HuH-7.5 (cell line): ENCODE measurements at regions not wholly inside any gene's neighbourhood (a gene's known extent, or its start where the extent isn't known, plus 50 kb on each side); places are given as distances from the start of the nearest gene placed in this dataset.

ENCODE experiments used
- DNase-seq: peaks from one replicate; pipeline ENCODE4 v3.0.0; 2011; ENCODE audit warnings: low spot score

DNA sequence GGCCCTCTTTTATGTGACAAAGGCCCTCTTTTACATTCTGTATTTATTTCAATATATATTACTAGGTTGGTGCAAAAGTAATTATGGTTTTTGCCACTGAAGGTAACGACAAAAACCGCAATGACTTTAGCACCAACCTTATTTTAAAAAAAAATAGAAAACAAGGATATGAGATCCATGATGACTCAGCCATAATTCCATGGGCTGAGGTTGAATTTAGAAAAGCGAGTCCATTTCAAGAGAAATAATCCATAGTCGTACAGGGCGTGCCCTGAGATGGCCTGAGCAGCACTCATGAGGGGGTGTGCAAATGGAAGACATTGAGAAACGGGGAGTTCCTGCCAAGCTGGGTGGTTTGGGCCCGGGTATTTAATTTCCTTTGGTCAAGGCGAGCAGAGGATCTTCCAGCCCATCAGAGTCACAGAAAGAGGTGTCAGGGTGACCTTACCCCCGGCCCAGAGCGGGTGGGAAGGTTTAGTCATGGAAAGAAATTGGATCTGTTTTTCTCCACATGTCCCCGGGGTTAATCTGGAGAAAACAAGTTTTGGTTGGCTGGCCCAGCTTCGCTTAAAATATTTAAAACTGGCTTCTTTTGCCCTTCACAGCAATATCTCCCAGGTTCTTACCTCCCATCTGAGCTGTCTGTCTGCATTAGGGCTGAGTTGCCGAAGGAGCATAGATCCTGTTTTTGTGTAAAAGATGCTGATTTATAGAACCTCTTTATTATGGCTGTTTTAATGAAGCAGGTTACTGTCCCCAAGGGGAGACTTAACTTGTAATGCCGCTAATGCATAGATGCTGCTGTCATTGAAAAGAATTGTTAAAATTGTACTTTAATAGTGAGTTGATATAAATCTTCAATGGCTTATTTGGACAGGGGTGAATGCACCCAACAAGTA is 255.6 kb downstream of the PREX1 start:
- no peak for DNase-seq

DNA sequence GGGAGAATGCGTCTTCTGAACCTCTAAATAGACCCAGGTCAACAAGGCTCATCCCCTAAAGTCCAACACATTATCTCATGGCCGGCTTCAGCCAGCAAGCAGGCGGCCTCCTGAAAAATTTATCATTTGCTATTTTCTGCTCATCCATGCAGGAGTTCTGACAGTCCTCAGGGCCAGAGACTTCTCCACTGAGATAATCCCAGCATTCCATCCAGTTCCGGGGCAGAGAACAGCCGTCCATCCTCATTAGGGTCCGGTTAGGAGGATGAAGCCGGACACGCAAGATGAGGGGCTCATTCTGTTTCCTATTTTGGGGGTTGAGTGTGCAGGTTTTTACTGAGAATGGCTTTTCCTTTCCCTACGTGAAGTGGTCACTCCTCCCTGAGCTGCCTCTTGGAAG is 258.1 kb downstream of the PREX1 start:
- no peak for DNase-seq

DNA sequence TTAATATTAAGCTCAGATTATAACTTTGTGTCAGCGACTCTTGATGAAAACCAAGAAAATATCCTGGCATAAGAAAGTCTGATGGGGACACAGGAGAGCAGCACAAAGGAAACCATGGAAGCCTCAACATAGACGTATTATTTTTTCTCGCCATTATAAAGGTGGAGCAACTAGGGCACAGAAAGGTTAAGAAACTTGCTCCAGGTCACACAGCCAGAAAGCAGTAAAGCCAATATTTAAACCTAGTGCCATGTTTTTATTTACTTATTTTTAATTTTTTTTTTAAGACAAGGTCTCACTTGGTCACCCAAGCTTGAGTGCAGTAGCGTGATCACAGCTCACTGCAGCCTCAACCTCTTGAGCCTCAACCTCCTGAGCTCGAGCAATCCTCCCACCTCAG is 259.3 kb downstream of the PREX1 start:
- DNase-seq: no peak

DNA sequence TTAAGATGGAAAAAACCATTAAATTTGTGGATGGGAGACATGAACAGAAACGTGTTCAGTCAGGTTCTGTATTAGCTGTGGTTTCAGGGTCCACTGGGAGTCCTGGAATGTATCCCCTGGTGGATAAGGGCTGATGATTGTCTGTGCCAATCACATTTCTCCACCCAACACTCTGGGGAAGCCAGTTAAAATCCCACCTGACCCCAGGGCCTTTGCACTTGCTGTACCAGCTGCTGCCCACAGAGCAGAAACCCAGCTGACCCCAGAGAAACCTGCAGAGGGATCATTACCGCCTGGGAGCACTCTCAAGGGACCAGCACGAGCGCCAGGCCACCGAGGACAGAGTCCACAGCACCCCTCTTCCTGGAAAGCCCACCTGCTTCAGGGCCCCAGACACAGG is 260.7 kb downstream of the PREX1 start:
- DNase-seq: no peak

DNA sequence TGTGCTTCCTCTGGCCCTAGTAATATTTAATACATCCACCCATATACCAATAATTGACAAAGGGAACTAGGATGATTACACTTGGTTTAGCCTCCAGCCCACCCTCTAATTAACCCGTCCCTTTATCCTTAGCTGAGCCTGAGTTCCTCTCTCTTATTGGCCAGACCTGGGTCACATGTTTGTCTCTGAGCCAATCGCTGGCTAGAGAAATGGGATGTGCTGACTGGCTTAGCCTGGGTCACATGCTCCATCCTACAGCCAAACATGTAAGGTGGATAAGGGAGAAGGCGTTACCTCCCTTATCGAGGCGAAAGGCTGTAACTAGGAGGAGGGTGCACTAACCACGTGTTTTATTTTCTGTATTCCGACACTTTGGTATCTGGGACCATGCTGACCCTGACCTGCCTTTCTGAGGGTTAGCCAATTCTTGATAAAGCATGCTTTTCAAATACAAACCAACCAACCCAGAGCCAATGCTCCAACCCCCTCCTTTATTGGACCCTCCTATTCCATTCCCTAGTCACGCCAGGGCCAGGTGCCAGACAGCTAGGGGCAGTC is 262.7 kb downstream of the PREX1 start:
- no peak for DNase-seq

DNA sequence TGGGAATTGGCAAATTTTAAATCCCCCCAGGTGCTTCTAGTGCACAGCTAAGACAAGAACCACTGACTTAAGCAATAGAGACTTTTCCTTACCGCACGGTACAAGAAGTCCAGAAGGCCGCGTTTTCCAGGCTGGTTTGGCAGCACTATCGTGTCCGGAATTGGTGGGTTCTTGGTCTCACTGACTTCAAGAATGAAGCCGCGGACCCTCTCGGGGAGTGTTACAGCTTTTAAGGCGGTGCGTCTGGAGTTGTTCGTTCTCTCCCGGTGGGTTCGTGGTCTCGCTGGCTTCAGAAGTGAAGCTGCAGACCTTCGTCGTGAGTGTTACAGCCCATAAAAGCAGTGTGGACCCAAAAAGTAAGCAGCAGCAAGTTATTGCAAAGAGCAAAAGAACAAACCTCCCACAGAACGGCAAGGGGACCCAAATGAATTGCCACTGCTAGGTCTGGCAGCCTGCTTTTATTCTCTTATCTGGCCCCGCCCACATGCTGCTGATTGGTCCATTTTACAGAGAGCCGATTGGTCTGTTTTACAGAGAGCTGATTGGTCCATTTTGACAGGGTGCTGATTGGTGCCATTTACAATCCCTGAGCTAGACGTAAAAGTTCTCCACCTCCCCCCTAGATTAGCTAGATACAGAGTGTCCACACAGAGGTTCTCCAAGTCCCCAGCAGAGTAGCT is 264.5 kb downstream of the PREX1 start:
- no peak for DNase-seq

DNA sequence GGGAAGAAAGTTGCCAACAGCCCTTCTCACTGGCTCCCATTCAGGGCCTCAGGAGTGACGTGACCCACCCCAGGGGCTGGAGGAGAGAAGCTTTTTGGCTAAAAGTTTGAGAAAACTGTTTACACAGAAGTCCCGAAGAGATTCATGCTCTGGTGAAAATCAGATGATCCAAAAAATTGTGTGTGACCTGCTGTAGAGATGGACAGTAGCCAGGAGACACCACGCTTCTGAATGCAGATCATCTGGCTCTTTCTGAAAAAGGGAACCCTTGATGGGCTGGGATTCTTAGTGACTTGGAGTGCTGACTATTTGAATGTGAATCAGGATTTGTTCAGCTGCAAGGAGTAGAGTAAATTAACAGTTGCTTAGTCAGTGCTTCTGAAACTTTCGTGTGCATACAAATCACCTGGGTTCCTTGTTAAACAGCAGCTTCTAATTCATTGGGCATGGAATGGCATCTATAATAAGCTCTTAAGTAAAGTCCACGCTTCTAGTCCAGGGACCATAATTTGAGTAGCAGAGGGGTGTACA is 265.1 kb downstream of the PREX1 start:
- no peak for DNase-seq

DNA sequence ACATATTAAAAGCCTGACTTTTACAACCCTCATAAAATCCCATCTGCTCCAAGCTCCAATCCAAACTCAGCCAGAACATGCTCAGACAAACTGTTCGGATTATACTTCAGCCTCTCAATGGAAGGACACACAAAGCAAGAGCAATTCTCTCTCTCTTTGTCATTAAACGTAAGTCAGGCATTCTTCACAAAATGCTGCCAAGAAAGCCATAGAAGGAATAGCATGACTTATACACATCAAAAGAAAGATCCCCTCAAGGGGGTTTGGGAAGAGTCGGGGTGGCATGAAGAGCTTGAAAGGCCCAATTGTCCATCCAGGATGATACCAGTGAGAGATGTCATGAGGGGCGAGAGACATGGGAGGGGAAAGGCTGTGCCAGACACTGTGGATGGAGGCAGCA is 268.9 kb downstream of the PREX1 start:
- no peak for DNase-seq

DNA sequence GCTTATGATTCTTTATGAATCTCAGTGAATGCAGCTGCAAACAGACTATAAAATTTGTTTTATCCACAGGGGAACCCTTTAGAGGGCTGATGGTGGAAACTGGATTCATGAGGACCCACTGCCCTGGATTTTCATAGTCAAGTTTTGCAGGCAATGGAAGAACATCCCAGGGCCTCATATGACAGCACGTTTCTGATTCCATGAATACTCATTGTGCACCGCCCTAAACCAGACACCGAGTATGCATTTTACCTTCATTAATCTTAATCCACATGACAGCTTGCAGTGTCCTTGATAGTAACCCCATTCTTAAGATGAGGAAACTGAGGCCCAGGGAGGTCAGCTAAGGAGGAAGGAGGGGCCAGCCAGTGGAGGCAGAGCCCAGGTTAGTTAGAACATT is 270.4 kb downstream of the PREX1 start:
- no peak for DNase-seq

DNA sequence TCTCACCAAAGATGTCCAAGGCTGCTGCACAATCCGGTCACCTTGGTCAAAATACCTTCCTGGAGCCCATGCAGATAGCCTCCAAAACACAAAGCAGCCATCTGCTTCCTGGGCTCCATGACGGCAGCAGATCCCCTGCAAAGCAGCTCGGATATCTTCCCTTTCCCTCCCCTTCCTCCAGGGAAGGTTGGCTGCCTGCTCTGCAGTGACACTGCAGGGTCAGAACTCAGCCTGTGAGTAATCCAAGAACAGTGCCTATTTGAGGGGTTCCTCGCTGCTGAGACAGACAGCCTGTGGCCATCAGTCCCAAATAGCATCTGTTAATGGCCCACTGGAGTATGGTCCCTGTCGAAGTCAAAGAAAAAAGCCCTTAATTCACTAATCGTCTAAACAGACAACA is 270.8 kb downstream of the PREX1 start:
- DNase-seq: no peak

DNA sequence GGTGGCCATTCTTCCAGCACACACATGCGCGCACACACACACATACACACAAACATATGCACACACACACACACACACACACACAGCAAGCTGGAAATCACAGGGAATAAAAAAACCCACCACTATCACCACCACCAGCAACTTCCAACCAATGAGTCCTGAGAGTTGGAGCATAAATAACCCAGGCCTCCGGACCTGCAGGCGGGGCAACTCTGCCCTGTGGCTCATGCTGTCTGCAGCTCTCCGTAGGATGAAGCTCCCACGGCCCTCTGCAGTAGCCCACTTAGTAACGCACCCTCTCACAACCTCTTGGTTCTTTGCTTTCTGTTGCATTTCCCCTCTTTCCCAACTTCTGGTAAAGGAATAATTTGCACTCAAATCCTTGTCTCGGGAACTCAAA is 275.2 kb downstream of the PREX1 start:
- no peak for DNase-seq

DNA sequence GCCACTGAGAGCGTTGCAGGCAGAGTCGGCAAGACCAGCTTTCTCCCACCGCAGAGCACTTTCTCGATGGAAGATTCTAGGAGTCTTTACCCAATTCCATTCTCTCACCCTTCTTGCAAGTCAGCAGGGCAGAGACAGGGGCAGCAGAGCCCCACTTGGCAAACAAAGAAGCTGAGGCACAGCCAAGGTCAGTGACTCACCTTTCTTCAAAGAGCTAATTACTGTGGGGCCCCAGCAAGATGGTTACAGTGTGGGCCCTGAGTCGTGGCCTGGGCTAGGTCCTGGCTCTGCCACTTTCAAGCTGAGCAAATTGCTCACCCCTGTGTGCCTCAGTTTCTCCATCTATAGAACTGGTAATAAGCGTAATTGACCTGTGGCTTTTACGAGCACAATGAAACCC is 277.0 kb downstream of the PREX1 start:
- no peak for DNase-seq

DNA sequence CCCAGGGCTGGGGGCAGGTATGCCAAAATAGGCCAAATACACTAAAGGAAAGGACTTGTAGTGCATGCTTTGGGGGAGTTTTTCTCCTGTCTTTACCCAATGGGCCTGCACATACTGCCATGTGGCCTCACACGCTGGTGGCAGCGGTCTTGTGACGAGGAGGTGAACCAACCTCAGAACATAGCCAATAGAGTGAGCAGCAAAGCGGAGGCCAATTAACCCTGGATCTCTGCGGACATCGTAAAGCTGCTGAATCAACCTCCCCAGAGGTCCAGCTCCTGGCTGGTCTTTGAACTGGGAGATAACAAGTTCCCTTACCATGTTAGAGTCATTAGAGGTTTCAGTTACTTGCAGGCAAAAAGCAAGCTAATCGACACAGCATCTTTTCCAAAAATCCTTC is 280.1 kb downstream of the PREX1 start:
- DNase-seq: no peak

DNA sequence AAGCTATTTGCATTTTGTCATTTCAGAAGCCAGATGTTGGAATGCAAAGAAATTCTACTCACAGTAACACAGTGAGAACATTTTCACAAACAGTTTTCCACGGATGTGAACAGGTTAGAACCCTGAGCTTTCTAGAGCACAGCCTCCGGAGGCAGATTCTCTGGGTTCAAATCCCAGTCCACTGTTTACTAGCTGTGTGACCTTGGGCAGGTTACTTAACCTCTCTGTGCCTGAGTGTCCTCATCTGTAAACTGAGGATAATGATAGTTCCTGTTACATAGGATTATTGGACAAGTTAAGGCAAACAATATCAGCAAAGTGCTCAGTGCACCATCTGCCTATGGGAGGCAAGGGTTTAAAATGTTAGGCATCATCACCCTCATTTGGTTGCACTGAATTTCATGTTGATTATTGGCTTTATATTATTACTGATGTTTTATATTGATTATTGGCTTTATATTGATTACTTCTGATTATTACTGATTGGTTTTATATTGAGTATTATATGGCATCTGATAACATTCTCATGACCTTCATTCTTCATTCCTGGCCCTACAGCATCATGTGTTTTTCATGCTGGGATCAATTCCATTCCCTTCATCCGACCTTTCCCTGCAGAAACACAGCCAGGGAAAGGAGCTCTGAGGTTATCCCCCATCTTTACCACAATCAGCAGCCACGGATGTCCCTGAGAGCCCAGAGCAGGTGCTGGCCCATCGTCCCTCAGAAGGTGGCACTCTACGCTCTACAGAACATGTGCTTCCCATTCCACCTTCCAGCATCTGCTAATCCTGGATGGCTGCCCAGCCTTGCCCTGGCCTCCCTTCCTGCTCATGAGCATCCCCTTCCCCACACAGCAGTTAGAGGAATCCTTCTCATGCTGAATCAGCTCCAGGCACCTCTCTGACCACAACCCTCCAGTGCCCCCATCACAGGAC is 283.1 kb downstream of the PREX1 start:
- DNase-seq: peak; percentile 58

DNA sequence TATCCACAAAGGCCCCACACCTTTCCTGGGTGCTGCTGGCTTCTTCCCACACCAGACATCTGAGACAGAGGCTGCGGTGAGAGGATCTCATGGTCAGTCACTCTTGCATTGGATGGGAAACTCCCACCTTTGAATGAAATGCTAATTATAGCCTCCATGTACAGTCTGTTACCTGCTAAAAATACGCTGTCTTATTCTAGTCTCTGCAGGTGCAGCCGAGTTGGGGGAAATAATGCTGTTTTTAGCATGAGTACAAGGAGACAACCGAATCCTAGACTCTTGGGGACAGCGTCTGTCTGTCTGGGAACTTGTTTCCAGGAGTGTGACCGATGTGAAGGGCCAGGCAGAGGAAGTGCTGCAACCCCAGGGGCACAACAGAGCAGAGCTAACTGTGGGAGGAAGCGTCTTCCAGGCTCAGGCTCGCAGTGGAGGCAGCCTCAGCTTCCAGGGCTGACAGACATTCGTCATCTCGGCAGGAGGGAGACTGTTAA is 286.2 kb downstream of the PREX1 start:
- no peak for DNase-seq

DNA sequence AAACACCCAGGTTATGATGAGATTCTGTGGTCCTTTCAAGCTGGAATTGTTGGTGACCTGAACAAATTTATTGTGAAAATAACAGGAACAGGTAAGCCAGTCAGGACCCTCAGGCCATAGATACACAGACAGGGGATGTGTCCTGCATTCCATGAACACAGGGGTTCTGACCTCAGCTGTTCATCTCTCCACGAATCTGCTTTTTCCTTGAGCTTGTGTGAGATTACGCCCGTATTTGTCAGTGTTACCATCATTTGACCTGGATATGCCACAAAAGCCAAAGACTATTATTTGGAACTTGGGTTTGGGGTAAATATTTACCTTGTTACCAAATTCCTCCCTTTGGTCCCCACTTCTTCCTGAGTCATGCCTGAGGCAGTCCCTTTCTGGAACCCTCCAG is 288.9 kb downstream of the PREX1 start:
- DNase-seq: no peak

DNA sequence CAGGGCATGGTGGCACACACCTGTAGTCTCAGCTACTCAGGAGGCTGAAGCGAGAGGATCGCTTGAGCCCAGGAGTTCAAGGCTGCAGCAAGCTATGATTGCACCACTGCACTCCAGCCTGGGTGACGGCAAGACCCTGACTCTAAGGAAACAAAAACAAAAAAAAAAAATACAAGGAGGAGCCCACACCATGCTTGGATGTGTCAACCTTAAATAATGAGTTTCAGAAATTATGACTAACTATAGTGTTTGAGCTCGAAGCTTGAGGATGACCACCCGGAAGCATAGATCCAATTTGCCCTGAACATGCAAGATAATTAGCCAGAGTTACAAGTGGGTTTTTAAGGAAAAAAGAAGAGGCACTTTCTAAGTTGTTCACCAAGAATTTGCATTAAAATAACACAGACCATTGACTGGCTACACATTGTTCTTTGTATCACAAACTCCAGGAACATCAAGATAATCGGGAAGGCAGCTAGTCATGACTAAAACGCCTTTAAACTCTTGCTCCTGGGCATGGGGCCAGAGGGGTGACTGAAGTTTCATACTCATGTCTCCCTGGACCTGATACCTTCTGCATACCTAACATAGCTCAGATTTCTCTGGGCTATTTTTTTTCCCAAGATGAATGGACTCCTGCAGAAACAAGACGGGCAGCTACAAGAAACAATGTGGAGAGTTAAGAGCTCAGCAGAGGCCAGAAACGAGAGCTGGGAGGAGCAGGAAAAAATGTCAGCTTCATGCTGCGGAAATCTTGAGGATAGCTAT is 289.6 kb downstream of the PREX1 start:
- DNase-seq: no peak

DNA sequence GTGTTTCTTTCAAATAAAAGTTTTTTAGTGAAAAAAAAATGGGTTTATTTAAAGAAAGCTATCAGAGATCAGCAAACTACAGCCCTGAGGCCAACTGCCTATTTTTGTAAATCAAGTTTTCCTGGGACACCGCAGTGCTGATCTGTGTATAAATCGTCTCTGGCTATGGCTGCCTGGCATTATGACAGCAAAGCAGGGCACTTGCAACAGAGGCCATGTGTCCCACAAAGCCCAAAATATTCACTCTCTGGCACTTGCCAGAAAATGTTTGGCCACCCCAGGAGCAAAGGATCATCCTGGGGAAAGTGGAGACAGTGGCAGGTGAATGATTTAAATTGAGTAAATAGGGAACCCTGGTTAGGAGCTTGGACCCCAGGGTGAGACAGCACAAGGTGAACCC is 291.6 kb downstream of the PREX1 start:
- DNase-seq: no peak

DNA sequence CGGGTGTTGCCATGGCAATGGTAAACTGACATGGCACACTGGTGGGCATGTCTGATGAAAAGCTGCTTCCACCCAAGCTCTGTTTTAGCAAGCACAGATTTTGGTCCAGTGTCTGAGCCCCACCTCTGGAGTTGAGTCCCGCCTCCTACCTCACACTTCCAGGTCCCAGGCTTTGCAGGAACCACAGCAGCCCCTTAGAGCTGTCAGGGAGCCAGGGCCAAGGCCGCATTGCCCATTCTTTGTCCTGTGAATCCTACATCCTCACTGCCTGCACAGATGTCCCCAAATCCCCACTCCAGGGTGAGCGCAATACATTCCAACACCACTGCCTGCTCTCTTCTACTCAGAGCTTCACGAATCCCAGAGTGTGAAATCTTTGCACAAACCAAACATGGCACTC is 292.2 kb downstream of the PREX1 start:
- DNase-seq: no peak

DNA sequence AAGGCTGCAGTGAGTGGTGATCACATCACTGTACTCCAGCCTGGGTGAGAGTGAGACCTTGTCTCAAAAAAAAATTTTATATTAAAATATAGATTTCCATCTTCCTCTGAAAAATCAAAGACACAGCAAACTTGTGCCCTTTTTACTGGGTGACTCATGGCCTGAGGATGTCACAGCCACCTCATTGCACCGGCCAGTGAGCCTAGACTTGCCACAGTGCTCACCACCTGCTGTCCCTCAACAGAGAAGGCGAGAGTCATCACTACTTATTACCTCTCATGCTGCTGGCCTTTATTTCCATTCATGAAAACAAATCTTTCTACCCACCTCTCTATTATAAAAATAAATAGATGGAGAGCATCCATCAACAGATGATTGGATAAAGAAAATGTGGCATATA is 295.8 kb downstream of the PREX1 start:
- DNase-seq: no peak

DNA sequence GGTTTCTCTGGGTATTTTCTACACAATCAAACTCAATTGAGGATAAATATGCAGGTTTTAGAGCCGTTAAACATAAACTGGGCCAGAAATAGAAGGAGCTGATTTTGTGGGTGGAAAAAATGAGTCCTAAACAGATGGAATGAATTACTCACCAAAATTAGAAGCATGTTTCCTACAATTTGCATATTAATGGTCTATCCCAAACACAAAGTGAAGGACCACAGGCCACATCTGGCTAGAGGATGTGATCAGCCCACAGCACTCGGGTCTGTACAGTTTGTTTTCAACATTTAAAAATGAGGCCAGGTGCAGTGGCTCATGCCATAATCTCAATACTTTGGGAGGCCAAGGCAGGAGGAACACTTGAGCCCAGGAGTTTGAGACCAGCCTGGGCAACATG is 296.3 kb downstream of the PREX1 start:
- DNase-seq: no peak
